HG02943 (cell line): ENCODE measurements at regions not wholly inside any gene's neighbourhood (a gene's known extent, or its start where the extent isn't known, plus 50 kb on each side); places are given as distances from the start of the nearest gene placed in this dataset.

Source experiments
- ATAC-seq: cut with Tn5 transposase; IDR thresholded peaks from one replicate; pipeline ENCODE4 v1.9.1; 2021; ENCODE audit warnings: mild to moderate bottlenecking, low read depth, moderate library complexity; ENCODE audit not compliant: unreplicated experiment

GRCh38 chr12:76259660-76260389, 88.4 kb downstream of the BBS10 start:
- ATAC-seq = no peak

- ATAC-seq = no peak
Measured at GRCh38 chr12:76259106-76259505, 89.1 kb downstream of the BBS10 start.

GRCh38 chr12:76256904-76257303, 91.3 kb downstream of the BBS10 start:
- ATAC-seq = no peak

DNA sequence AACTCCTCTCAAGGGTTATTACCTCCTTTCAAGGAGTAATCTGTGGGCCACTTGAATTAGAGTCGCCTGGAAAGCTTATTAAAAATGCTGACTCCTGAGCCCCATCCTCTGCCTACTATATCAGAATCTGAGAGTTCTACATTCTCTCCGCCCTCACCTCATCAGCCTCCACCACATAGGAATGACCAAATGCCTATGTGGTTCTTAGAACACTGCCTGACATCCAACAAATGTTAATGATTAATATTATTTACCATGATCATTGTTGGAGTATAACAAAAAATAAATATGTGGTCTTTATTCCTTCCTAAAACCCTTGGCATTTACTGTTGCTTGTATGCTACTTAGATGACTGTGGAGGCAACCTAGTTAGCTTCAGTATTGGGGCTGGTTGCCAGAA, 91.9 kb downstream of the BBS10 start:
- ATAC-seq = no peak

DNA sequence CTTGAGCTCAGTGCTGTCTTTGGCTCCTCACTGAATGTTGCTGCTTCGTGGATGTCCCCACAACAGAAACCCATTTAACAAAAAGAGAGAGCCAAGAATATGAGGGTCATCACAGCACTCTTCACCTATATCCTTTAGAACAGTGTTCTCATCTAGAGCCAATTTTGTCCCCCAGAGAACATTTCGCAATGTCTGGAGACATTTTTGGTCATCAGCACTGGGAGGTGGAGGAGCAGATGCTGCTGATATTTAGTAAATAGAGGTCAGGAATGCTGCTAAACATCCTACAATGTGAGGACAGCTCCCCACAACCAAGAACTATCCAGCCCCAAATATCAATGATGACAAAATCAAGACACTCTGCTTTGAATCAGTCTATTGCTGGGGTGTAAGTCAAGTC, 92.5 kb downstream of the BBS10 start:
- ATAC-seq = no peak

DNA sequence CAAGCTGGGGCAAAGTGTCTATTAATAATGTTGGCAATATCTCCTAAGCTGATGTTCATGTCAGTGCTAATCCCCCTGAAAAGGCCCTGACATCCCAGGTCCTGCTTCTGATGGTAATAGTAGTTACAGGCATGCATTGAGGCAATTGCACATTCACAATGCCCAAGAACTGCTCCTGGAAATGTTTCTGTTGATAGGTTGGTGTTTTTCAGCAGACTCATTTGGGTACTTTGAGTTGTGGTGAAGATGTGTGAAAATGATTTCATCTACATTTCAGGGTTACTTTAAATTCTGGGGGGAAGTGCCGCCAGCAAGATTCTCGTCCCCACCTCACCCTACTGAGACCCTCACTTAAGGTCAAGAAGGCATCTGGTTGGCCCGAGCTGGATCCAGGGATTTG, 92.9 kb downstream of the BBS10 start:
- no peak for ATAC-seq

GRCh38 chr12:76252031-76252430, 96.2 kb downstream of the BBS10 start:
- ATAC-seq = no peak

DNA sequence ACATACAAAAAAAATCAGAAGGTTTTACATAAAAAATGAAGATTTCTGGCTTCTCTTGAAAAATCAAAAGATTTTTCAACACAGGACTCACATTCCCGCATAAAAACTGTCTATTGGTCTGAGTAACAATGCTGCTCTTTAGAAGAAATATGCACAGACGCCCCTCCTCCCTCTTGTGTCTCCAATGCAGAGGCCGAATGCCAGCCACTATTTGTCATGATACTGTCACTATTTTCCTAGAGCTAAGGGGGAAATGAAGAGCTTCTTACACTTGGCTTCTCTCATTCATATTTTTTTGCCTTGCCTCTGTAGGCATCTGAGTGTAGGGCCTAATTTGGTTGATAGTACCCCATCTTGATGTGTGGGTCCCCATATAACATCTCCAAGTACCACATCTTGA, 98.0 kb downstream of the BBS10 start:
- ATAC-seq = no peak

DNA sequence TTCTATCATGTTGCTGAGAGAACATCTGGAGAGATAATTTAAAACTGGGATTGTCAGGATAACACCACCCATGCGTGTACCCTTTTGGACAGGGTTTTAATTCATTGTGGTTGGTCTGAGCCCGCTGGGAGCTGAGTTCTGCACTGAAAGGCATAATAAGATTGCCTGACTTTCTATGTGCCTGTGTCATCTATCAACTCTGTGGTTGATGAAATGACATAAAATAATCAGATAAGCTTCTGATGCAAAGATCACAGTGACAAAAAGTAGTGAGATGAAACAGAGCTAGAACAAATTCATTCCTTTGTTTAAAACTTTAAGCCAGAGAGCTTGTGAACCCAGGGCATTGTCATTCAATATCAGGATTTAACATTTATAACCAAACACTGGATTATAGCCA, 98.7 kb downstream of the BBS10 start:
- ATAC-seq = no peak

- no peak for ATAC-seq
Measured at GRCh38 chr12:76247992-76248391, 100.2 kb downstream of the BBS10 start.

- ATAC-seq = no peak
Measured at GRCh38 chr12:76247026-76247646, 101.1 kb downstream of the BBS10 start.

- ATAC-seq = no peak
Measured at GRCh38 chr12:76246611-76247010, 101.6 kb downstream of the BBS10 start.

GRCh38 chr12:76244300-76244699, 103.9 kb downstream of the BBS10 start:
- ATAC-seq = no peak

DNA sequence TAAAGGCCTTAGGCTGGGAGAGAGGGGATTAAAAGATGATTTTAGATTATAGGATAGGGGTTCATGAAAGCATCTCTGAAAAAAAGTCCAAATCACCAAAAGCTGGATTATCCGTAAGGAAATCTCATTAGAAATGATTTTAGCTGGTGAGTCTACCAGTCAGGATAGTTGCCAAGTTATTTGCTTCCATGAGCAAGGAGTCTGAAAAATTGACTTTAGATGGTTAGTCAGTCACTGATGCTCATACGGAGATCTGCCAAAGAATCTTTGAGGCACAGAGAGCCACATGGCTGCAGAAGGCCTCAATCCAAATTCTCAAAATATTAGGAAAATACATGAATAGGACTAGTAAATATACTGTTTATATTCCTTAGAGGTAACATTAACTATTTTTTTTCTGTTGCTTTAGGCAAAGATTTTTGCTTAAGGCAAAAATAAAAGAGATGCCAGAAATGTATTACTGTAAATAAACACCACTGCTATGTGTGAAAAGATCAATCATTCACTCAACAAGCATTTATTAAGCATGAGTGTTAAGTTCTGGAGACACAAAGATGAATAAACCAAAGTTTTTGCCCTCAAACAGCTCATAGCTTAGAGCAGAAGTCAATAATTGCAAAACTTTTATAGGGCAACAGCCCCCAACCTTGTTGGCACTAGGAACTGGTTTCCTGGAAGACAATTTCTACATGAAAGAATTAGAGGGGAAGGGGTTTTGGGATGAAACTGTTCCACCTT, 105.2 kb downstream of the BBS10 start:
- no peak for ATAC-seq

DNA sequence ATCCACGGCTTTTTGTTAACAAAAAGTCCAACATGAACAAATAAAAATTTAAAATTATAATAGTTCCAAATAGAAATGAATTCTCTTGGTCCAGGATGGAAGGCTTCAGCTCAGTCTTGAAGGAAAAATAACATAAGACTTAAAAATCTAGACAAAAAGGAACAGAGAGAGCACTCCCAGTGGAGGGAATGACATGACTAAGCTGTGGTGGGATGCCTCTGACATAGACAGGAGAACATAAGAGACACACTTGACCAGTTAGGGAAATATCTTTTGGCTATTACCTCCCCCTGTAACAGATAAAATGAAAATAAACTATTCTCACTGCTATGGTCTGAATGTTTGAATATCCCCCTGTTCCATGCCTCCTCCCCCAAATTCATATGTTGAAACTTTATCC, 106.8 kb downstream of the BBS10 start:
- no peak for ATAC-seq

- ATAC-seq = no peak
Measured at GRCh38 chr12:76240281-76240680, 107.9 kb downstream of the BBS10 start.

DNA sequence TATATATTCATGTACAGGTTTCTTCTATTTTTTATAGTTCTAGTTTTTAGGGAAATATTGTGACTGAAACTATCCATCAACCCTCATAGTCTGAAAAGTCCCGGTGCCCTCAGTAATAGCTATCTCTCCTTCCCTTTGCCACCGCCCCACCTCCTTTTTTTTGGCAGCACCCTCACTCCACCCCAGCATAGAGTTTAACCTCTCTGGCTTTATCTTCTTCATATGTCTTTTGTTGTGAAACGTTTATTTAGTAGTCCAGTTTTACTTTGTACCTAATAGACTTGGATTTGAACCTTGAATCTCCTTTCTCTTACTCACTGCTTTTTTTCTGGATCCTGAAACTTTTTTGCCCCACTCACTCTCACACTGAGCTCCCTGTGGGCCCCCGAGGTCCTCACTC, 109.5 kb downstream of the BBS10 start:
- ATAC-seq = no peak

DNA sequence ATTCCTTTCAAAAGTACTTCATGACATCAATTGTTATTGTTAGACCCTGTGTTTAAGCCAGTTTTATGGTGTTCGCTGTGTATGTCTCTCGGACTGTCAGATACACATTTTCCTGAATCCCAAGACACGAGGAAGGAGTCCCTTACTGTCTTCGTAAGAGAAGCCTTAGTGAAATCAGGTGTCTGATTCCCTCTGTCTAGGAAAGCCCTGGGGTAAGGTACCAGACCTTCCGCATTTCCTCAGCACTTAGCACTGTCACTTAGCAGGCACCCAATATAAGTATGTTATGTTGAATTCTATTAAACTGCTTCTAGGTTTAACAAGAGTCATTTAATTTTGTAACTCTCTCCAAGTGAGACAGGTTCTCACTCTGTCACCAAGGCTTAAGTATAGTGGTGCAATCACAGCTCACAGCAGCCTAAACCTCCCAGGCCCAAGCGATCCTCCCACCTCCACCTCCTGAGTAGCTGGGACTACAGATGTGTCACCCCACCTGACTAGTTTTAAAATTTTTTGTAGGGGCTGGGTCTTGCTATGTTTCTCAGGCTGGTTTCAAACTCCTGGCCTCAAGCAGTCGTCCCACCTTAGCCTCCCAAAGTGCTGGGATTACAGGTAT, 111.0 kb downstream of the BBS10 start:
- no peak for ATAC-seq

- no peak for ATAC-seq
Measured at GRCh38 chr12:76236640-76237039, 111.6 kb downstream of the BBS10 start.

DNA sequence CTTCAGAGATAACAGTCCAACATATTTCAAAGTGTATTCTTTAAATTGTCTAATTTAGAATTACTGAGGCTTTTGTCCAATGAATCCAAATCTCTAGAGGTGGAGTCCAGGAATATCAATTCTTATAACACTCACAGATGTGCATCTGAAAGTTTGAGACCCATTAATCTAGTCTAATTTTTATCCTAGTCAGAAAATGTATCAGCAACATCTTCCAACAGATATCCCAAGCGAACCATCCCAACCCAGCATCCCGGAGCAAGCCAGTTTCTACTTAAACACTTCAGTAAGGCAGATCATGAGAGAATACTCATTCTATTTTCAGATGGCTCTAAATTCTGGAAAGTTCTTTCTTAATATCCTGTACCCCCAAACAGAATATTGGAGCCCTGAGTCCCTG, 113.5 kb downstream of the BBS10 start:
- no peak for ATAC-seq

DNA sequence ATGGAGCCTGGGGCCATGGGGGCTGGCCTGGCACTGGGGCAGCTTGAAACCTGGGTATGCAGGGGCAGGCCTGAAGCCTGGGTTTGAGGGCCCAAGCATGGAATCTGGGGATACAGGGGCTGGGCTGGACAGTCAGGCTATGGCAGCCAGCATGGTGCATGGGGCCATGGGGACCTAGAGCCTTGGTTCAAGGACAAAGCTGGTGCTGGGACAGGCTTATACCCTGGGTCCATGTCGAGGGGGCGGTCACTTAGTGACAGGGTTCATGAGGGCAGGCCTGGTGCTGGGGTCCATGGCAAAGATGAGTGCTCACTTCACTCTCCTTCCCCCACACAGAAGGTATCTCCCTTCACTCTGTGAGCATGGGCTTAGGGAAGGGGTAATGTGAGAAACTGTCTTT, 116.2 kb downstream of the BBS10 start:
- no peak for ATAC-seq
